Keratinocyte (primary cell): ENCODE measurements at regions not wholly inside any gene's neighbourhood (a gene's known extent, or its start where the extent isn't known, plus 50 kb on each side); places are given as distances from the start of the nearest gene placed in this dataset.

ENCODE experiments used
- DNase-seq: peaks from one replicate; pipeline ENCODE4 v3.0.0-alpha.2; 2011; ENCODE audit warnings: low read depth, missing footprints, low spot score
- FAIRE-seq: peaks from 2 replicates; lab custom pipeline; 2011; peaks lifted over from hg19 to GRCh38; lab: Jason Lieb, UNC
- H2AFZ ChIP-seq: 2 replicates; pipeline ENCODE4 v1.6.0; 2012; ENCODE audit warnings: low read length, control low read depth, inconsistent platforms; ENCODE audit not compliant: control insufficient read depth
- H3K27ac ChIP-seq: 2 replicates; pipeline ENCODE4 v1.5.1; 2011; ENCODE audit warnings: low read length; ENCODE audit not compliant: control insufficient read depth, insufficient read depth
- H3K27me3 ChIP-seq: 3 replicates; pipeline ENCODE4 v1.6.0; 2011; ENCODE audit warnings: low read length; ENCODE audit not compliant: control insufficient read depth, insufficient read depth; ENCODE audit errors: extremely low read depth
- H3K36me3 ChIP-seq, 2 experiments: 2 replicates in 1 of 2; 3 replicates in 1 of 2; pipeline ENCODE4 v1.5.1; 2011; ENCODE audit warnings: low read length in 2 of 2, mild to moderate bottlenecking in 1 of 2; ENCODE audit not compliant: control insufficient read depth in 2 of 2, insufficient read depth in 2 of 2; ENCODE audit errors: extremely low read depth in 1 of 2
- H3K4me1 ChIP-seq: 3 replicates; pipeline ENCODE4 v1.5.1; 2011; ENCODE audit warnings: low read length; ENCODE audit not compliant: control insufficient read depth, insufficient read depth; ENCODE audit errors: extremely low read depth
- H3K4me2 ChIP-seq: 3 replicates; pipeline ENCODE4 v1.6.0; 2011; ENCODE audit warnings: low read depth, low read length; ENCODE audit not compliant: control insufficient read depth, insufficient read depth; ENCODE audit errors: extremely low read depth
- H3K4me3 ChIP-seq, 3 experiments: fragments of 200-600 bp in 1 of 3; sonication (generic) in 1 of 3; 2 replicates in 2 of 3; 3 replicates in 1 of 3; pipeline ENCODE4 v1.5.1; 2011 to 2016; ENCODE audit warnings: low read length in 3 of 3, mild to moderate bottlenecking in 3 of 3, control low read depth in 2 of 3, inconsistent platforms in 1 of 3, low read depth in 1 of 3, mixed read lengths in 1 of 3, mixed run types in 1 of 3, moderate library complexity in 1 of 3; ENCODE audit not compliant: control insufficient read depth in 2 of 3, insufficient read depth in 2 of 3; ENCODE audit errors: extremely low read depth in 1 of 3
- H3K79me2 ChIP-seq: 2 replicates; pipeline ENCODE4 v1.6.0; 2012; ENCODE audit warnings: low read length; ENCODE audit not compliant: control insufficient read depth, insufficient read depth
- H3K9ac ChIP-seq: 3 replicates; pipeline ENCODE4 v1.6.0; 2011; ENCODE audit warnings: low read length; ENCODE audit not compliant: control insufficient read depth, insufficient read depth; ENCODE audit errors: extremely low read depth
- H3K9me1 ChIP-seq: 3 replicates; pipeline ENCODE4 v1.6.0; 2011; ENCODE audit warnings: low read length; ENCODE audit not compliant: control insufficient read depth, insufficient read depth; ENCODE audit errors: extremely low read depth
- H3K9me3 ChIP-seq: 2 replicates; pipeline ENCODE4 v1.5.1; 2012; ENCODE audit warnings: low read depth, low read length; ENCODE audit not compliant: control insufficient read depth
- H4K20me1 ChIP-seq: 3 replicates; pipeline ENCODE4 v1.6.0; 2011; ENCODE audit warnings: low read length; ENCODE audit not compliant: control insufficient read depth, insufficient read depth; ENCODE audit errors: extremely low read depth
- EZH2 ChIP-seq: IDR thresholded peaks from one replicate; pipeline ENCODE4 v1.6.1; 2012; ENCODE audit warnings: inconsistent platforms, mild to moderate bottlenecking, low read length, moderate library complexity
- dilution Hi-C: fragments of 300-500 bp; cut with MboI; formaldehyde crosslinking; loops from one replicate; pipeline ENCODE4 v1.7.0; 2020; ENCODE audit warnings: low sequenced_read_pairs; ENCODE audit not compliant: extremely low pct_ligation_motif_present
- TF ChIP-seq, protein P1 (sequence below), 3 experiments: IDR thresholded peaks in 1 of 3; conservative IDR thresholded peaks in 1 of 3; optimal IDR thresholded peaks in 1 of 3; 2 replicates in 2 of 3; 3 replicates in 1 of 3; pipeline versions ENCODE3 to v1.5.1; 2011; ENCODE audit warnings: low read length in 3 of 3, mild to moderate bottlenecking in 3 of 3, moderate library complexity in 2 of 3, control low read depth in 1 of 3, inconsistent platforms in 1 of 3; ENCODE audit not compliant: insufficient read depth in 2 of 3; ENCODE audit errors: extremely low read depth in 1 of 3

DNA sequence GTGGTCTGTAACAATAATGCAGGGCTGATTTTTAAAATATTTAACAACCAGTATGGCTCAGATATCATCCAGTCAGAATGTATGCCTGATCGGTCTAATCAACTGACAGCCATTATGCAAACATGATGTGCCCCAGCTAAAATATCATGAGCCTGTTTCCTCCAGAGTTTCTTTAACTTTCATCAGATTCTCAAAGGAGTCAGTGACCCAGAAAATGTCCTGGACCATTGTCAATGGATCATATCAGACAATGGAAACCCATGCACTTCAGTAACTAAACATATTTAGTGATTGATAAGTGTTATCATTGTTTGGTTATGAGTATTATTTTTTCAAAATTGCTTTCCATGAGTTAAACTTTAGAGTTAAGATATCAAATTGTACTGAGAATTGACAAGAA is 173.5 kb downstream of the LMBRD1 start:
- no peaks in the 10 kb centered on the region for H3K27me3 ChIP-seq
- TF ChIP-seq, protein P1, sequence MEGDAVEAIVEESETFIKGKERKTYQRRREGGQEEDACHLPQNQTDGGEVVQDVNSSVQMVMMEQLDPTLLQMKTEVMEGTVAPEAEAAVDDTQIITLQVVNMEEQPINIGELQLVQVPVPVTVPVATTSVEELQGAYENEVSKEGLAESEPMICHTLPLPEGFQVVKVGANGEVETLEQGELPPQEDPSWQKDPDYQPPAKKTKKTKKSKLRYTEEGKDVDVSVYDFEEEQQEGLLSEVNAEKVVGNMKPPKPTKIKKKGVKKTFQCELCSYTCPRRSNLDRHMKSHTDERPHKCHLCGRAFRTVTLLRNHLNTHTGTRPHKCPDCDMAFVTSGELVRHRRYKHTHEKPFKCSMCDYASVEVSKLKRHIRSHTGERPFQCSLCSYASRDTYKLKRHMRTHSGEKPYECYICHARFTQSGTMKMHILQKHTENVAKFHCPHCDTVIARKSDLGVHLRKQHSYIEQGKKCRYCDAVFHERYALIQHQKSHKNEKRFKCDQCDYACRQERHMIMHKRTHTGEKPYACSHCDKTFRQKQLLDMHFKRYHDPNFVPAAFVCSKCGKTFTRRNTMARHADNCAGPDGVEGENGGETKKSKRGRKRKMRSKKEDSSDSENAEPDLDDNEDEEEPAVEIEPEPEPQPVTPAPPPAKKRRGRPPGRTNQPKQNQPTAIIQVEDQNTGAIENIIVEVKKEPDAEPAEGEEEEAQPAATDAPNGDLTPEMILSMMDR (optimal IDR thresholded peaks at IDR 0.05 in 1 of 3, IDR thresholded peaks at IDR 0.05 in 1 of 3, conservative IDR thresholded peaks at IDR 0.05 in 1 of 3; ENCODE audit: extremely low read depth in 1 of 3, insufficient read depth in 2 of 3, low read length in 3 of 3): no peak
- no peak for TF ChIP-seq EZH2
- dilution Hi-C loops: no loop called here
- no peak overlapping the region for H2AFZ ChIP-seq
- no peak overlapping the region for H3K4me3 ChIP-seq
- no peaks in the 10 kb centered on the region for H3K4me1 ChIP-seq
- no peaks in the 10 kb centered on the region for H3K79me2 ChIP-seq
- H3K4me2 ChIP-seq: no peak overlapping the region
- H3K9me1 ChIP-seq: no peaks in the 10 kb centered on the region
- no peaks in the 10 kb centered on the region for H3K36me3 ChIP-seq
- H3K27ac ChIP-seq: no peak overlapping the region
- DNase-seq (no peak), FAIRE-seq (no peak)
- no peak overlapping the region for H3K9ac ChIP-seq
- H4K20me1 ChIP-seq: no peaks in the 10 kb centered on the region
- no peaks in the 10 kb centered on the region for H3K9me3 ChIP-seq

DNA sequence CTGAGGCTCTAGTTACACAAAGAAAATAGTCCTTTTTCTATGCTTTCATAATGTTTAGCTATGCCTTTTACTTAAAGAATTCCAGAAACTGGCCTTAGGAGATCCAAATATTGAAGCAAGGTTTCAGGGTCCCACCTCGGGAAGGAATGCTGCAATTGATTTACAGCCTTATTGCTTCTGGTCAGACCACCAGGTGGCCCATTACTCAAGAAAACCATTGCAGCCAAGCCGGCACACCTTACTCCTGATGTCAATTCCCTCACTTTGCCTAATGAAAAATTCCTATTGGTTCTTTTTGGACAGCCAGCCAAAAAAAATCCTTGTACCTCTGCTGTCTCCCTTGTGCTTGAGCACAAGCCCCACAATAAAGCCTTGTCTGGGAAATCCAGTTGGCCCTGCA is 173.9 kb downstream of the LMBRD1 start:
- H4K20me1 ChIP-seq: no peaks in the 10 kb centered on the region
- H3K4me1 ChIP-seq: no peaks in the 10 kb centered on the region
- no peak overlapping the region for H2AFZ ChIP-seq
- DNase-seq (no peak), FAIRE-seq (no peak)
- H3K36me3 ChIP-seq: no peaks in the 10 kb centered on the region
- H3K27ac ChIP-seq: no peak overlapping the region
- no peaks in the 10 kb centered on the region for H3K27me3 ChIP-seq
- H3K4me2 ChIP-seq: no peak overlapping the region
- H3K4me3 ChIP-seq: no peak overlapping the region
- no peaks in the 10 kb centered on the region for H3K9me3 ChIP-seq
- no peaks in the 10 kb centered on the region for H3K9me1 ChIP-seq
- dilution Hi-C loops: no loop called here
- TF ChIP-seq, protein P1 (optimal IDR thresholded peaks at IDR 0.05 in 1 of 3, IDR thresholded peaks at IDR 0.05 in 1 of 3, conservative IDR thresholded peaks at IDR 0.05 in 1 of 3; ENCODE audit: extremely low read depth in 1 of 3, insufficient read depth in 2 of 3, low read length in 3 of 3): no peak
- TF ChIP-seq EZH2: no peak
- no peak overlapping the region for H3K9ac ChIP-seq
- H3K79me2 ChIP-seq: no peaks in the 10 kb centered on the region
